Coronary artery (tissue), 2 donors: ENCODE measurements at regions not wholly inside any gene's neighbourhood (a gene's known extent, or its start where the extent isn't known, plus 50 kb on each side); places are given as distances from the start of the nearest gene placed in this dataset.

Experiments
- DNase-seq: peaks from one replicate; pipeline ENCODE4 v3.0.0-alpha.2; 2017; ENCODE audit warnings: low spot score
- H3K27ac ChIP-seq, 2 donors: fragments of 200-600 bp; sonication (generic); one replicate each; pipeline ENCODE4 v1.5.1; 2016 to 2019
- H3K4me3 ChIP-seq: fragments of 200-600 bp; sonication (generic); 2 replicates; pipeline ENCODE4 v1.5.1; 2016; ENCODE audit warnings: mild to moderate bottlenecking, moderate library complexity
- TF ChIP-seq, protein P1 (sequence below): fragments of 200-600 bp; sonication (generic); IDR thresholded peaks from one replicate; pipeline ENCODE4 v1.5.1; 2019; ENCODE audit warnings: antibody characterized with exemption

DNA sequence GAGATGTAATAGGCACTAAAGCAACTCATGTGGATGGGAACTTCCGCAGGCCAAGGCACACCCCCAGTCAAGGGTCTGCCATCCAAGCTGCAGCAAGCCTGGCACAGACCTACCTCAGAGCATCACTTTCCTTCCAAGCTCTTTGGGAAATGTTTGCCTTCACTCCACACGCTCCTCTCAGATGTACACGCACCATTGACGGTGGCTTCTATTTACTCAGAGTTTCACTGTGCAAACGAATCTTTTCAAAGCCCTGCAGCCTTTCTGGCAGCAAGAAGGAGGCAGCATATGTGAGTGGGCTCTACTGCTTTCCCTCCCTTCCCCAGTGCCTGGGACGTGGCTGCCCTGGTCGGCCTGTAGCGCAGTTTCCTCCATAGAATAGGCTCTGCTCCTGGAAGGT is 60.9 kb upstream of the USP47 start:
- no peak overlapping the region for H3K27ac ChIP-seq
- TF ChIP-seq, protein P1, sequence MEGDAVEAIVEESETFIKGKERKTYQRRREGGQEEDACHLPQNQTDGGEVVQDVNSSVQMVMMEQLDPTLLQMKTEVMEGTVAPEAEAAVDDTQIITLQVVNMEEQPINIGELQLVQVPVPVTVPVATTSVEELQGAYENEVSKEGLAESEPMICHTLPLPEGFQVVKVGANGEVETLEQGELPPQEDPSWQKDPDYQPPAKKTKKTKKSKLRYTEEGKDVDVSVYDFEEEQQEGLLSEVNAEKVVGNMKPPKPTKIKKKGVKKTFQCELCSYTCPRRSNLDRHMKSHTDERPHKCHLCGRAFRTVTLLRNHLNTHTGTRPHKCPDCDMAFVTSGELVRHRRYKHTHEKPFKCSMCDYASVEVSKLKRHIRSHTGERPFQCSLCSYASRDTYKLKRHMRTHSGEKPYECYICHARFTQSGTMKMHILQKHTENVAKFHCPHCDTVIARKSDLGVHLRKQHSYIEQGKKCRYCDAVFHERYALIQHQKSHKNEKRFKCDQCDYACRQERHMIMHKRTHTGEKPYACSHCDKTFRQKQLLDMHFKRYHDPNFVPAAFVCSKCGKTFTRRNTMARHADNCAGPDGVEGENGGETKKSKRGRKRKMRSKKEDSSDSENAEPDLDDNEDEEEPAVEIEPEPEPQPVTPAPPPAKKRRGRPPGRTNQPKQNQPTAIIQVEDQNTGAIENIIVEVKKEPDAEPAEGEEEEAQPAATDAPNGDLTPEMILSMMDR = no peak
- H3K4me3 ChIP-seq = no peak overlapping the region
- no peak for DNase-seq

GRCh38 chr11:11779975-11780374 is 61.8 kb upstream of the USP47 start:
- TF ChIP-seq, protein P1 = no peak
- no peak for DNase-seq
- Histone ChIP-seq H3K4me3 (no peak overlapping the region), H3K27ac (no peak overlapping the region)

- TF ChIP-seq, protein P1 = no peak
- H3K4me3 ChIP-seq = no peak overlapping the region
- no peak overlapping the region for H3K27ac ChIP-seq
- no peak for DNase-seq
Measured at GRCh38 chr11:11777897-11778296, 63.9 kb upstream of the USP47 start.

GRCh38 chr11:11776714-11777113 is 65.1 kb upstream of the USP47 start:
- Histone ChIP-seq H3K27ac (no peak overlapping the region), H3K4me3 (no peak overlapping the region)
- no peak for DNase-seq
- TF ChIP-seq, protein P1 = no peak

DNA sequence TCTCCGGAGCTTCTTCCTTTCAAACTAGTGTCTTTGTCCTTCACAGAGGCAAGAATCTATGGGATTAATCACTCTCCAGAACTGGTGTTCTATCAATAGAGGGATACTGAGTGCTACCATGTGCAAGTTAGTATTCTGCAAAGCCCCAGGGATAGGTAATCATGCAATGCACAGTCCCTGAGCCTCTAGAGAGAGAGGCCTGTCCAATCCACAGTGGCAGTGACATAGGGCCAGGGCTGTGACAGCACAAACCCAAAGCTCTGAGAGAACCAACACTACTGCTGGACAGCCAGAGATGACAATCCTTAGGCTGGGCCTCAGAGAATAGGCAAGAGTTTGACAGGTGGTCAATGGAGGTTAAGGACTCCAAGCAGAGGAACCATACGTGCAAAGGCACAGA is 66.8 kb upstream of the USP47 start:
- no peak overlapping the region for H3K27ac ChIP-seq
- DNase-seq = no peak
- H3K4me3 ChIP-seq = no peak overlapping the region
- TF ChIP-seq, protein P1 = no peak

- no peak overlapping the region for H3K4me3 ChIP-seq
- no peak for DNase-seq
- H3K27ac ChIP-seq = no peak overlapping the region
- TF ChIP-seq, protein P1 = no peak
Measured at GRCh38 chr11:11772865-11773515, 68.8 kb upstream of the USP47 start.

DNA sequence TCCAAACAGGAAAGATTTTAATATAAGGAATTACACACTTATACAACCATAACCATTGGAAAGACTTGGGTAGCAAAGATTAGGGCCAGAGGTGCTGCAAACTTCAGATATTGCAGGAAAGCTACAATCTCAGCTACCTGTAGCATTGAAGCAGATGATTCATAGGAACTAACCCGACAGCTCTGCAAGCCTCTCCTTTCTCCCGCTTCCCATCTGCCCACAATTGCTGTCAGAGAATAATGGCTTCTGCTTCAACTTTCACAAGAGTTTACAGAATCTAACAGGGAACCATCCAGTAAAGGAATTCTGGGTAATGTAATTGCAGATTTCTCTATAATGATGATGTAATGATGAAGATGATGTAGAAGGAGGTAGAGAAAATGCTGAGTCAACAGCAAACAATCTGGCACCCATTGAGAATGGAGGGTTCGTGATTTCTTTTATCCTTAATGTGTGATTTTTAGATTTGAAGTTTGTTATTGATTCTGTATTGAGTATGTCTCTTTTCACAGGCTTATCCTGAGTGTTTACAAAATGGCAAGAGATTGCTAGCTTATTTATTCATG is 70.8 kb upstream of the USP47 start:
- TF ChIP-seq, protein P1 = no peak
- H3K27ac ChIP-seq = no peak overlapping the region
- no peak for DNase-seq
- H3K4me3 ChIP-seq = no peak overlapping the region
